G401.6 (cell line): ENCODE measurements at regions not wholly inside any gene's neighbourhood (a gene's known extent, or its start where the extent isn't known, plus 50 kb on each side); places are given as distances from the start of the nearest gene placed in this dataset.
"Not testable (repeated sequence)": the region's sequence is repeated elsewhere in the genome, so short reads cannot be mapped to it uniquely, and the experiment has no call there.

Experiments
- FAIRE-seq: peaks from 2 replicates; lab custom pipeline; 2012; peaks lifted over from hg19 to GRCh38; lab: Jason Lieb, UNC

DNA sequence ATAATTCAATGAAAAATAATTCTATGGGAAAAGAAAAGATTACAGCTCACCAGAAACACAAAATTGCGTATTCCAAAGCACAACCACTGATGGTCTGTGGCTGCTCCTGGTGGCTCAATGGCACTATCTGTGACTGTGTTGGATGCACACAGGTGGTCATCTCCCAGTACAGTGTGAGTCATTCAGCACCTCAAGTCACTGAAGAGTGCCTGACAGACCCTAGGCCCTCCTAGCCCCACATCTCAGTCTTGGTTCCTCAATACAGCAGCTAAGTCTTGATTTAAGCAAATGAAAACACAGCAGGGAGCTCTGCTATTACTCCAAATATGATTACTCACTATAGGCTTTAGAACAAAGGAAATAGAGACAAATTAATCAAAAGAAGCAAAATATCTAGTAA lies 233.4 kb upstream of the FRG1 start:
- FAIRE-seq, result not testable (repeated sequence)

- not testable (repeated sequence) for FAIRE-seq
Measured at GRCh38 chr4:189711956-189712355, 228.7 kb upstream of the FRG1 start.

DNA sequence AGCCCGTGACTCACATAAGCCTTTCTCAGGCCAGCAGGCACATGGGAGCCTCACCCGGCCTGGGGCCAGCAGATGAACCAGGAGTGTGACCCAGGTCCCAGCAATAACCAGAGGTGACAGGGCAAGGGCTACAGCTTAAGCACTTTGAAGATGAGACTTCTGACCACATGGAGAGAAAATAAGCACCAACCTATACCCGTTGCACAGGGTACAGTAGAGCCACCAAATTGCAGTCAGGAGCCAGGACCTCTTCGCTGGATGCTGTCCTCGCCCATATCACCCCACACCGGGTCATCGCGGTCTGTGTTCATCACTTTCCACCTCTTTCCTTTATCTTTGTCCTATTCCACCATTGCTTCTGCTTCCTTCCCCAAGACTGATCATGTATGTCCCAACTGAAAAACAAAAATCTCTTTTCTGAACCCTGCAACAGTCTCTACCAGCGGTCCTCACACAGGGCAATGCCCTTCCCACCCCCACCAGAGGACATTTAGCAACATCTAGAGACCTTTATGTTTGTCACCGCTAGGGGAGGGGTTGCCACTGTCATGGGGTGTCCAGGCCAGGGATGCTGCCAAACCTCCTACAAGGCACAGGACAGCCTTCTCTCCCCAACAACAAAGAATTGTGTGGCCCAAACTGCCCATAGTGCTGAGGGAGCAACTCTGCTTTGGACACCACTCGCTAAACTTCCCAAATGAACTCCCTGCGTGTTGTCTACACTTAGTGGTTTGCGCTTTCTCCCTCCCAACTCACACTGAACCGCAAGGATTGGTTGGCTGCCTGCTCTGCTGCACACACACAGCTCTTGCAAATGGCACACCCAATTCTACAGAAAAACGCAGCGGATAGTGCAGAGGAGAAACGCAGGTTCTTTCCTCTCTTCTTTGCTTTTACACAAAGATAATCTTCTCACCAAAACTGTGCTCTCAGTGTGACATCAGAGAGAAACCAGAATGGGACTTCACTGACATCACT lies 219.4 kb upstream of the FRG1 start:
- not testable (repeated sequence) for FAIRE-seq

- FAIRE-seq, result not testable (repeated sequence)
Measured at GRCh38 chr4:189722324-189723003, 218.2 kb upstream of the FRG1 start.

DNA sequence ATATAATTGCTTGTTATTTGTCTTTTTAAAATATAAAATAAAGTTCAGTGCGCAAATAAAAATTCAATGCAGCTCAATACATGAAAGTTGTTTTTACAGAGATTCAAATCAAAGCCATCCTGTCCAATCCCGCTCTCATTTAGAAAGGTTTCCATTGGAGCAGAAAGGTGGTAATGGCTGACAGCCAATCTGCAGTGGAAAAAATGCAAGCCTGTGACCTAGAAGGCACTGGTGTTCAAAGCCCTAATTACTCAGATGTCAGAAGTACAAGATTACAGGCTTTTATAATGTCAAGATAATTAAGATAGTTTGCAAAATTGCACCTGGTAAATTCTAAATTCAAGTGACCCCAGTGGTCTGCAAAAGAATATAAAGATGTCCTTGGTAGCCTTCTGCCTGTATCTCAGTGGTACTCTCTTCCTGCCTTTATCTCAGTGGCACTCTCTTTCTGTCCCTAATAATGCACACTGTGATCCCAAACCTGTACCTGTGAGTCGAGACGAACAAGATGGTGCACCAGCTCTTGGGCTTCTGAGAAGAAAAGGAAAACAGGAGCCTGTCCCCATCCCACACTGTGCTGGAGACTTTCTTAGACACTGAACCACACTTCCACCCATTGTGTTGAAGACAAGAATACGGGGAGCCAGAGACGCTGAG lies 212.6 kb upstream of the FRG1 start:
- FAIRE-seq, result not testable (repeated sequence)

DNA sequence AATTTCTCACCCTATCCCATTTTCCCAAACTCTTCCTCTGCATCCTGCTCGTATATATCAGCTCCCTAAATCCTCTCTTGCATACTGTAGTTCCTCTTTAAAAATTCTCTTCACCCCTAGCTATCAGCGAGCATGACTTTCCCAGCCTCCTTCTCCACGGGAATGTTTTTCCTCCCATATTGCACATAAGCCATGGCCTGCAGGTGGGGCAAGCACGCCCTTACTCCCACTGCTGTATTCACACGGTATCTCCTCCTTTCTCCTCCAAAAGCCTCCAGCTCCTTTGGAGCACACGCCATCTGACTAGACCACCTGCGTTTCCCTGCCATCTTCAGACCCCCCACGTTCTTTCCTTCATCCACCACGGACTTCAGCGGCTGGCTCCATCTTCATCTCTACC lies 208.7 kb upstream of the FRG1 start:
- FAIRE-seq, result not testable (repeated sequence)

DNA sequence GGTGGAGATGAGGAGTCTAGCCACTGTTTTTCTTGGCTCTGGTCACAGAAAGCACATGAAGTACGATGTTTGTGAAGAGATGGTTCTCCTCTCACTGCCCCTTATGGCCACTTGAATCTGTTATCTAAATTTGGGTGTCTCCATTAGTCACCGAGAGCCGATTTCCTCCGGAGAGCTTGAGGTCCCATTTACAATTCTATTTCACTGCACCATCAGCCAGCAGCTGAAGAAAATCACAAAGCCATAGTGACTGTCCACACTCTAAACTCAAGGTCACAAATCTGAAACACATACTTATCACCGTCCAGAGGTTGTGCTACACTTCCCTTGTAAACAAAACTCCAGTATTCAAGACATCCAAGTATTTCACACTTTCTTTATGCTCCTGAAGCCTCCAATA lies 207.2 kb upstream of the FRG1 start:
- not testable (repeated sequence) for FAIRE-seq

- not testable (repeated sequence) for FAIRE-seq
Measured at GRCh38 chr4:189734648-189735267, 205.9 kb upstream of the FRG1 start.

DNA sequence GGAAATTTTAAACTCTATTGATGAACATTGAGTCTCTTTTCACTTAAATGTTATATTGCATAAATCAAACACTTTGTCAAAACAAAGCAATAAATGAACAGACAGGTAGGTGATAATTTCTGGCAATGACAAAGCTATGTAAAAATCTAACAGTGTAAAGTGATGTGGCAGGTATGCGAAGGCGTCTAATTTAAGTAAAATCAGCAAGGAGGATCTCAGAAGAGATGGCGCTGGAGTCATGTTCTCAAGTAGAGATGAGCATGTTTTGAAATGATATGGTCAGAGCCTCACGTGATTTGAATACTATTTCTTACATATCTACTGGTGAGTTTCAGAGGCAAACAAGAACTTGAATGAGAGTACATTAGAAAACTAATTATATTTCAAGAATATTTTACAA lies 204.0 kb upstream of the FRG1 start:
- FAIRE-seq, result not testable (repeated sequence)

GRCh38 chr4:189740118-189740517 lies 200.6 kb upstream of the FRG1 start:
- FAIRE-seq, result not testable (repeated sequence)

GRCh38 chr4:189740873-189741272 lies 199.8 kb upstream of the FRG1 start:
- no peak for FAIRE-seq

DNA sequence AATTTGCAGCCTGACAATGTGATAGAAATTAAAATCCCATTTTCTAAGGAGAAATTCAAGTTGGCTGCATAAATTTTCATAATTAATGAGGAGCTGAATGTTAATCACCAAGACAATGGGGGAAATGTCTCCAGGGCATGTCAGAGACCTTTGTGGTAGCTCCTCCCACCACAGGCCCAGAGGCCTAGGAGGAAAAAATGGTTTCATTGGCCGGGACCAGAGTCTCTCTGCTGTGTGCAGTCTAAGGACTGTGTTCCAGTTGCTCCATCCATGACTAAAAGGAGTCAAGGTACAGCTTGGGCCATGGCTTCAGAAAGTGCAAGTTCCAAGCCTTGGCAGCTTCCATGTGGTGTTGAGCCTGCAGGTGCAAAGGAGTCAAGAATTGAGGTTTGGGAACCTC lies 187.6 kb upstream of the FRG1 start:
- not testable (repeated sequence) for FAIRE-seq

DNA sequence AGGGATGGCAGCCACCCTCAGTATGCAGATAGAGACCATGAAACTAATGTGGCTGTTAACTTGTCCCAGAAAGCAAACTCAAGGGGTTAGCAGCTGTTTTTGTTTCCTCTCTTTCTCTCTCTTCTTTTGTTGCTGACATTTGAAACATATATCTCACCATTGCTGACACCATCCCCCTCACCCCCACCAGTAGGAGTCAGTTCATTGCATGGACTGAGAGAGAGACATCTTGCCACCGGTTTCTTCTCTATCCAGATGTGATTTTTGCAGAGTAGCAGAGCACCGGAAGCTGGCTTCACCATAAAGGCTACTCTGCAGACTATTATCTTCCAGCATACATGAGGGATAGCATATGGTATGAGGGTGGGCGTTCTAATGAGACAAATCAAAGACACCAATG lies 177.1 kb upstream of the FRG1 start:
- no peak for FAIRE-seq

DNA sequence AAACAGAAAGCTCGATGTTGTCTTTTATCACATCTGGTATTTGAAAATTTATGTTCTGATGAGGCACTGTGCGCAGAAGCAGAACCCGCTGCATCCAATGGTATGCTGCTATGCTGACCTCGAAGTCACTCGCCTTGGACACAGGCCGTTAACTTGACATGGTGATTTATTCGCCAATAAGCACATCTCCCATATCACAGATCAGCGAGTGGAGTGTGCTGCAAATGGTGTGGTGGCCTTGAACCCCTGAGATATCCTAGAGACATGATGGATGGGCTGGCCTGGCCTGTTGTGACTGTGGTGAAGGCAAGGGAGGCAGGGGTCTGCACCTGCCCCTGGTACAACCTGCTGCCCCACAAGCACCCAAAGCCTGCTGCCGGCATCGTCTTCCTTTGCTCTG lies 175.4 kb upstream of the FRG1 start:
- no peak for FAIRE-seq

DNA sequence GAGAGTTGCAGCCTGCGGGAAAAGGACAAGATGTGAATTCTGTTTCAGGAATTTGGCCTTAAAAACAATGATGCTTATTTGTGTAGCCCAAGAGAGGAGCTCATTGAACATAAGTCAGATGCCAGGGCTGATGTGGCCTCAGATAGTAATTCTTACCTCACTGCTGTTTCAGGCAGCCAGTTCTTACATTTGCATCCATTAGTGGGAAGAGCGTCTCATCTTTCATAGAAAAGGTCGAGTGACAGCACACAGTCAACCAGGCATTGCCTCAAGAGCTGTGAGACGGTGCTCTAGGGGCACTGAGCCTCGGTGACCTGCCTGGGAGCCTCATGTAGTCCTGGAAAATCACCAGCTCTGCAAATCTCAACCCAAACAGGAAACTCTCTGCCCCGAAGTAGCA lies 174.9 kb upstream of the FRG1 start:
- FAIRE-seq, result no peak

DNA sequence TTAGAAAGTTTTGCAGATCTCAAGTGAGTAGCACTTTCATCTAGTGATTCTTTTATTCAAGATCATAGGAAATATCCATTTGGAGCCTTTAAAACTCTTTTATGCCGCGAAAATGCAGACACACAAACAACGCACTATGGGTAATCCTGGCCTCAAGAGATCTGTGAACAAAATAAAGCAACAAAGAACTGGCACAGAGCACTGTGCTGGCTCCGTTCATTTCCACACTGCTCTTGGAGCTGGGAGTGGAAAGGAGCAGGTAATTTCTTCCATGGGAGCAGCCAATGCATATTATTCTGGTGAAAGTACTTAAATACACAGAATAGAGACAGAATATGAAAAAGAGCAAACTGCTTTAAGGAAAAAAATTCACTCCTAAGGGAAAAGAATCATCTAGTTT lies 172.7 kb upstream of the FRG1 start:
- FAIRE-seq, result no peak

DNA sequence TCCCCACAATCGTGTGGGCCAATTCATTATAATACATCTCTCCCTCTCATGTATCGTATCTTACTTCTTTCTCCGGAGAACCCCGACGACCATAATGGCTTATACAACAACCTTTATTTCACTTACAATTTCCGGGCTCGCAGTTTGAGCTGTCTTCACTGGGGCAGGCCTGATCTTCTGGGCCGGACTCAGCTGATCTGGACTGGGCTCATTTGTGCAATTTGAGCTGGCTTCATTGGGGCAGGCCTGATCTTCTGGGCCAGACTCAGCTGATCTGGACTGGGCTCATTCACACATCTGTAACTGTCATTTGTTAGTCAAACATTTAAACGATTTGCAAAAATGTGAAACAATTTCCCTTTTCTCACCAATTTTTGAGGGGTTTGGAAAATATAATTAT lies 171.5 kb upstream of the FRG1 start:
- FAIRE-seq, result no peak

GRCh38 chr4:189771696-189772361 lies 168.8 kb upstream of the FRG1 start:
- no peak for FAIRE-seq

DNA sequence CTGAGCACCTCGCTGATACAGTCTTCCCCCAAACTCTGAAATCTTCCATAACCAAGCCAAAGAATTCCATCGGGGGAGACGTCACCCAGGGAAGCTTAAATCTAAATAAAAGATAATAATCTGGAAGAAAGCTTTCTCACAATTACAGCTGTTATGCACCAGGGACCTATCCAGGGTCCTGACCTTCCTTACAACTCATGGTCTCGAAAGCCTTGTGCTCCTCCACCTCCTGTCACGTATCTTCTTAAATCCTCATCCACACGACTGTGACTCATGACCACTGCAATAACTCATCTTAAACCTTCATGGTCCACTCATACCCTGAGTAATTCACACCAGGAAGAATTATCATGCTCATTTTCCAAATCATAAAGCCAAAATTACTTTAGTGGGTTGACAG lies 166.8 kb upstream of the FRG1 start:
- FAIRE-seq, result no peak

- no peak for FAIRE-seq
Measured at GRCh38 chr4:189779281-189779980, 161.2 kb upstream of the FRG1 start.

DNA sequence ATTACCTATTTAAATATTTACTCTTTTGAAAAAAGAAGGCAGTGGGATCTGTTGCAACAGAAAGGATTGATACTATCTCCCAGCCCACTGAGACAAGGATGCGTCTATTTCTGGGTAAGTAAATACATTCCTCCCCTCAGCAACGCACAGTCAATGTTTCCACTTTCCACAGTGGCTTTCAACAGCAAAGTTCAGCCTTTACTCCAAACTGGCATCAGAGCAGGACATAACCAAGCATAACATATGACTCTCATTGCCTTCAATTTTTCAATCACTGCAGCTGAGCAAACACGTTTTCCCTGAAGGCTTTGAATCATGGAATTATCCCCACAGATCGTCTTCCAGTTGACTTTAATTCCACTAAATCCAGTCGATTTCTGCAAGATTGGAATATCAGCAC lies 160.3 kb upstream of the FRG1 start:
- no peak for FAIRE-seq
